ENCODE measurements at regions not wholly inside any gene's neighbourhood (a gene's known extent, or its start where the extent isn't known, plus 50 kb on each side); places are given as distances from the start of the nearest gene placed in this dataset.

- Mint-ChIP-seq H3K36me3 (ENCODE audit: low read depth) (no peaks in the 10 kb centered on the region), H3K4me1 (ENCODE audit: low read depth) (no peaks in the 10 kb centered on the region), H3K9me3 (peaks cover 3% of the 10 kb centered on the region), H3K27ac (no peak overlapping the region), H3K4me3 (no peak overlapping the region), H3K27me3 (ENCODE audit: insufficient read depth) (no peaks in the 10 kb centered on the region)
- intact Hi-C loops (cut with micrococcal nuclease) = no loop called here
- no peak for DNase-seq (ENCODE audit: low spot score)
Measured at GRCh38 chr2:145154731-145155130, 634.8 kb upstream of the ZEB2 start.

- no peak for DNase-seq (ENCODE audit: low spot score)
- H3K27me3 Mint-ChIP-seq (ENCODE audit: insufficient read depth) = no peaks in the 10 kb centered on the region
- no peak overlapping the region for H3K4me3 Mint-ChIP-seq
- no peak overlapping the region for H3K27ac Mint-ChIP-seq
- no peaks in the 10 kb centered on the region for H3K4me1 Mint-ChIP-seq (ENCODE audit: low read depth)
- H3K36me3 Mint-ChIP-seq (ENCODE audit: low read depth) = no peaks in the 10 kb centered on the region
- intact Hi-C loops (cut with micrococcal nuclease) = no loop called here
- no peaks in the 10 kb centered on the region for H3K9me3 Mint-ChIP-seq
Measured at GRCh38 chr2:145146691-145147090, 626.8 kb upstream of the ZEB2 start.

GRCh38 chr2:145144131-145144728 lies 624.3 kb upstream of the ZEB2 start:
- Mint-ChIP-seq H3K27me3 (ENCODE audit: insufficient read depth) (no peaks in the 10 kb centered on the region), H3K36me3 (ENCODE audit: low read depth) (no peaks in the 10 kb centered on the region), H3K4me3 (no peak overlapping the region), H3K4me1 (ENCODE audit: low read depth) (no peaks in the 10 kb centered on the region), H3K9me3 (no peaks in the 10 kb centered on the region), H3K27ac (no peak overlapping the region)
- intact Hi-C loops (cut with micrococcal nuclease) = no loop called here
- DNase-seq (ENCODE audit: low spot score) = no peak

- H3K27ac Mint-ChIP-seq = no peak overlapping the region
- no peaks in the 10 kb centered on the region for H3K36me3 Mint-ChIP-seq (ENCODE audit: low read depth)
- H3K4me3 Mint-ChIP-seq = no peak overlapping the region
- intact Hi-C loops (cut with micrococcal nuclease) = no loop called here
- H3K4me1 Mint-ChIP-seq (ENCODE audit: low read depth) = no peaks in the 10 kb centered on the region
- H3K27me3 Mint-ChIP-seq (ENCODE audit: insufficient read depth) = no peaks in the 10 kb centered on the region
- H3K9me3 Mint-ChIP-seq = no peaks in the 10 kb centered on the region
- DNase-seq (ENCODE audit: low spot score) = no peak
Measured at GRCh38 chr2:145141981-145142380, 622.1 kb upstream of the ZEB2 start.

GRCh38 chr2:145140658-145141057 lies 620.7 kb upstream of the ZEB2 start:
- Mint-ChIP-seq H3K36me3 (ENCODE audit: low read depth) (no peaks in the 10 kb centered on the region), H3K4me1 (ENCODE audit: low read depth) (no peaks in the 10 kb centered on the region), H3K27ac (no peak overlapping the region), H3K27me3 (ENCODE audit: insufficient read depth) (no peaks in the 10 kb centered on the region), H3K4me3 (no peak overlapping the region), H3K9me3 (no peaks in the 10 kb centered on the region)
- intact Hi-C loops (cut with micrococcal nuclease) = no loop called here
- no peak for DNase-seq (ENCODE audit: low spot score)

- DNase-seq (ENCODE audit: low spot score) = no peak
- Mint-ChIP-seq H3K4me1 (ENCODE audit: low read depth) (no peaks in the 10 kb centered on the region), H3K36me3 (ENCODE audit: low read depth) (no peaks in the 10 kb centered on the region), H3K9me3 (no peaks in the 10 kb centered on the region), H3K27me3 (ENCODE audit: insufficient read depth) (no peaks in the 10 kb centered on the region), H3K27ac (no peak overlapping the region), H3K4me3 (no peak overlapping the region)
- intact Hi-C loops (cut with micrococcal nuclease) = no loop called here
Measured at GRCh38 chr2:145138626-145139025, 618.7 kb upstream of the ZEB2 start.

GRCh38 chr2:145137901-145138300 lies 618.0 kb upstream of the ZEB2 start:
- DNase-seq (ENCODE audit: low spot score) = no peak
- no peaks in the 10 kb centered on the region for H3K27me3 Mint-ChIP-seq (ENCODE audit: insufficient read depth)
- intact Hi-C loops (cut with micrococcal nuclease) = no loop called here
- no peak overlapping the region for H3K4me3 Mint-ChIP-seq
- H3K27ac Mint-ChIP-seq = no peak overlapping the region
- H3K36me3 Mint-ChIP-seq (ENCODE audit: low read depth) = no peaks in the 10 kb centered on the region
- no peaks in the 10 kb centered on the region for H3K4me1 Mint-ChIP-seq (ENCODE audit: low read depth)
- H3K9me3 Mint-ChIP-seq = no peaks in the 10 kb centered on the region

GRCh38 chr2:145137211-145137610 lies 617.3 kb upstream of the ZEB2 start:
- Mint-ChIP-seq H3K4me1 (ENCODE audit: low read depth) (no peaks in the 10 kb centered on the region), H3K9me3 (no peaks in the 10 kb centered on the region), H3K4me3 (no peak overlapping the region), H3K27ac (no peak overlapping the region), H3K27me3 (ENCODE audit: insufficient read depth) (no peaks in the 10 kb centered on the region), H3K36me3 (ENCODE audit: low read depth) (no peaks in the 10 kb centered on the region)
- intact Hi-C loops (cut with micrococcal nuclease) = no loop called here
- DNase-seq (ENCODE audit: low spot score) = no peak

- Mint-ChIP-seq H3K4me3 (no peak overlapping the region), H3K4me1 (ENCODE audit: low read depth) (no peaks in the 10 kb centered on the region), H3K27me3 (ENCODE audit: insufficient read depth) (no peaks in the 10 kb centered on the region), H3K9me3 (no peaks in the 10 kb centered on the region), H3K36me3 (ENCODE audit: low read depth) (no peaks in the 10 kb centered on the region), H3K27ac (no peak overlapping the region)
- DNase-seq (ENCODE audit: low spot score) = no peak
- intact Hi-C loops (cut with micrococcal nuclease) = no loop called here
Measured at GRCh38 chr2:145136702-145137101, 616.8 kb upstream of the ZEB2 start.

GRCh38 chr2:145126146-145126545 lies 606.2 kb upstream of the ZEB2 start:
- H3K36me3 Mint-ChIP-seq (ENCODE audit: low read depth) = no peaks in the 10 kb centered on the region
- intact Hi-C loops (cut with micrococcal nuclease) = no loop called here
- H3K27ac Mint-ChIP-seq = no peak overlapping the region
- peaks cover 2% of the 10 kb centered on the region for H3K27me3 Mint-ChIP-seq (ENCODE audit: insufficient read depth)
- DNase-seq (ENCODE audit: low spot score) = no peak
- H3K4me1 Mint-ChIP-seq (ENCODE audit: low read depth) = no peaks in the 10 kb centered on the region
- no peaks in the 10 kb centered on the region for H3K9me3 Mint-ChIP-seq
- H3K4me3 Mint-ChIP-seq = no peak overlapping the region

- Mint-ChIP-seq H3K9me3 (no peaks in the 10 kb centered on the region), H3K27me3 (ENCODE audit: insufficient read depth) (peaks cover 2% of the 10 kb centered on the region), H3K4me1 (ENCODE audit: low read depth) (no peaks in the 10 kb centered on the region), H3K27ac (no peak overlapping the region), H3K36me3 (ENCODE audit: low read depth) (no peaks in the 10 kb centered on the region), H3K4me3 (no peak overlapping the region)
- intact Hi-C loops (cut with micrococcal nuclease) = no loop called here
- no peak for DNase-seq (ENCODE audit: low spot score)
Measured at GRCh38 chr2:145124085-145124484, 604.2 kb upstream of the ZEB2 start.

GRCh38 chr2:145123606-145124005 lies 603.7 kb upstream of the ZEB2 start:
- intact Hi-C loops (cut with micrococcal nuclease) = no loop called here
- Mint-ChIP-seq H3K27me3 (ENCODE audit: insufficient read depth) (peaks cover 2% of the 10 kb centered on the region), H3K36me3 (ENCODE audit: low read depth) (no peaks in the 10 kb centered on the region), H3K4me3 (no peak overlapping the region), H3K9me3 (no peaks in the 10 kb centered on the region), H3K4me1 (ENCODE audit: low read depth) (no peaks in the 10 kb centered on the region), H3K27ac (no peak overlapping the region)
- DNase-seq (ENCODE audit: low spot score) = no peak

GRCh38 chr2:145119225-145119624 lies 599.3 kb upstream of the ZEB2 start:
- Mint-ChIP-seq H3K27ac (no peak overlapping the region), H3K4me3 (no peak overlapping the region), H3K36me3 (ENCODE audit: low read depth) (no peaks in the 10 kb centered on the region), H3K9me3 (no peaks in the 10 kb centered on the region), H3K4me1 (ENCODE audit: low read depth) (no peaks in the 10 kb centered on the region), H3K27me3 (ENCODE audit: insufficient read depth) (peaks cover 2% of the 10 kb centered on the region)
- no peak for DNase-seq (ENCODE audit: low spot score)
- intact Hi-C loops (cut with micrococcal nuclease) = no loop called here

Data from activated T-helper 1 cell treated with anti-CD3 and anti-CD28 coated beads, Interleukin-12 subunit alpha, Interleukin-12 subunit beta, Interleukin-2, Interleukin-4 antibody, amounts not matched to agents 30 ng/mL and 10 ng/mL and 1 ng/mL, durations not matched to agents 14 hours and 24 hours and 36 hours (primary cell).